HepG2 (cell line): ENCODE measurements at regions not wholly inside any gene's neighbourhood (a gene's known extent, or its start where the extent isn't known, plus 50 kb on each side); places are given as distances from the start of the nearest gene placed in this dataset.

ENCODE experiments used
- ATAC-seq: fragments of 200-7000 bp; cut with Tn5 transposase; 3 replicates; pipeline ENCODE4 v1.9.1; 2020; ENCODE audit warnings: mild to moderate bottlenecking, moderate library complexity
- BruUV-seq: library from RNA; stranded (reverse); fragments of 400-500 nt; replicated peaks from 2 replicates; lab custom pipeline; 2021; lab: Mats Ljungman, UMichigan
- CTCF ChIA-PET: fragments of 300-600 bp; formaldehyde crosslinking; extraction: SDS; loops from one replicate; lab custom pipeline; 2021; ENCODE audit warnings: low total read pairs, inconsistent platforms, low intra/inter-chr PET ratio; lab: Yijun Ruan, JAX
- POLR2A ChIA-PET: fragments of 350-600 bp; sonication (Branson Sonifier 250); formaldehyde crosslinking; loops from one replicate; lab custom pipeline; 2020; ENCODE audit warnings: antibody characterized with exemption, inconsistent platforms; lab: Yijun Ruan, JAX
- DNase-seq: peaks from one replicate; pipeline ENCODE4 v3.0.0-alpha.2; 2015; ENCODE audit warnings: low spot score
- FAIRE-seq: peaks from 3 replicates; lab custom pipeline; 2011; peaks lifted over from hg19 to GRCh38; lab: Jason Lieb, UNC
- H2AFZ ChIP-seq: one replicate; pipeline ENCODE4 v1.6.1; 2011; ENCODE audit warnings: low read length, inconsistent platforms
- H3K27ac ChIP-seq: fragments of 300-600 bp; 3 replicates; pipeline ENCODE4 v1.8.0; 2011; ENCODE audit warnings: mixed run types, mild to moderate bottlenecking, mixed read lengths, low read length, inconsistent platforms; ENCODE audit not compliant: insufficient read depth; ENCODE audit errors: extremely low read length
- H3K27me3 ChIP-seq, 2 experiments: fragments of 200-600 bp in 1 of 2; 2 replicates in 1 of 2; 3 replicates in 1 of 2; pipeline versions ENCODE4 v1.6.0 to v1.8.0; 2011; ENCODE audit warnings: low read length in 2 of 2, mild to moderate bottlenecking in 2 of 2, moderate library complexity in 2 of 2, inconsistent platforms in 1 of 2; ENCODE audit not compliant: insufficient read depth in 2 of 2, control insufficient read depth in 1 of 2
- H3K36me3 ChIP-seq, 2 experiments: fragments of 200-600 bp in 1 of 2; replicated peaks in 1 of 2; 2 replicates in 1 of 2; 3 replicates in 1 of 2; pipeline versions ENCODE4 v1.5.1 to v1.8.0; 2011; ENCODE audit warnings: low read length in 2 of 2, inconsistent platforms in 1 of 2; ENCODE audit not compliant: insufficient read depth in 2 of 2, control insufficient read depth in 1 of 2
- H3K4me1 ChIP-seq: 2 replicates; pipeline ENCODE4 v1.5.1; 2012; ENCODE audit warnings: low read length, inconsistent platforms; ENCODE audit not compliant: insufficient read depth
- H3K4me2 ChIP-seq: 2 replicates; pipeline ENCODE4 v1.6.0; 2011; ENCODE audit warnings: low read depth, low read length, inconsistent platforms
- H3K4me3 ChIP-seq, 3 experiments: fragments of 200-600 bp in 1 of 3; sonication (generic), shearing (Covaris generic) in 1 of 3; replicated peaks in 1 of 3; 2 replicates each; pipeline ENCODE4 v1.5.1; 2011 to 2016; ENCODE audit warnings: low read length in 3 of 3, inconsistent platforms in 2 of 3, low read depth in 2 of 3, mild to moderate bottlenecking in 2 of 3, control low read depth in 1 of 3, mixed read lengths in 1 of 3; ENCODE audit not compliant: insufficient read depth in 1 of 3
- H3K79me2 ChIP-seq: one replicate; pipeline ENCODE4 v1.6.1; 2011; ENCODE audit warnings: low read length, inconsistent platforms; ENCODE audit not compliant: insufficient read depth
- H3K9ac ChIP-seq: 2 replicates; pipeline ENCODE4 v1.6.0; 2011; ENCODE audit warnings: mild to moderate bottlenecking, low read depth, low read length, inconsistent platforms; ENCODE audit not compliant: insufficient read depth
- H3K9me3 ChIP-seq: 2 replicates; pipeline ENCODE4 v1.5.1; 2012; ENCODE audit warnings: mild to moderate bottlenecking, low read length
- H4K20me1 ChIP-seq: 2 replicates; pipeline ENCODE4 v1.6.0; 2011; ENCODE audit warnings: inconsistent platforms, mild to moderate bottlenecking, low read length, moderate library complexity; ENCODE audit not compliant: insufficient read depth
- FOXP1 ChIP-seq, 2 experiments: fragments of 450-650 bp in 1 of 2; IDR thresholded peaks; 2 replicates each; pipeline ENCODE4 v1.6.1; 2017 to 2018; ENCODE audit warnings: antibody characterized with exemption in 1 of 2
- HNF4A ChIP-seq: sonication (generic); formaldehyde crosslinking; IDR thresholded peaks from 2 replicates; pipeline ENCODE4 v1.4.0; 2020; ENCODE audit warnings: missing genetic modification reagents
- NFKBIZ ChIP-seq: IDR thresholded peaks from 2 replicates; pipeline ENCODE4 v1.6.1; 2018; ENCODE audit warnings: missing genetic modification reagents, missing compliant biosample characterization
- PHB2 ChIP-seq: fragments of 450-650 bp; IDR thresholded peaks from 2 replicates; pipeline ENCODE4 v1.6.1; 2018; ENCODE audit not compliant: partially characterized antibody
- RFXAP ChIP-seq: sonication (generic); formaldehyde crosslinking; IDR thresholded peaks from 2 replicates; pipeline ENCODE4 v1.4.0; 2020; ENCODE audit warnings: missing genetic modification reagents, borderline replicate concordance
- SIX1 ChIP-seq: sonication (generic); formaldehyde crosslinking; IDR thresholded peaks from 2 replicates; pipeline ENCODE4 v1.4.0; 2020; ENCODE audit warnings: missing genetic modification reagents, borderline replicate concordance
- TSC22D2 ChIP-seq: sonication (generic); formaldehyde crosslinking; IDR thresholded peaks from 2 replicates; pipeline ENCODE4 v1.5.1; 2020; ENCODE audit warnings: missing genetic modification reagents, mild to moderate bottlenecking, borderline replicate concordance
- WGBS: methylation state at CpG from one replicate; pipeline ENCODE4 v1.1.6; 2017; ENCODE audit warnings: low lambda C conversion rate; 5-methylcytosine and 5-hydroxymethylcytosine counted together
- in situ Hi-C: cut with HindIII; loops from 2 replicates; pipeline ENCODE4 v1.10.0; 2017; ENCODE audit warnings: low pct_unique_long_range_greater_than_20kb; ENCODE audit not compliant: extremely low pct_ligation_motif_present
- intact Hi-C: fragments of 100-400 bp; cut with micrococcal nuclease; formaldehyde crosslinking; loops from one replicate; pipeline ENCODE4 v1.10.0; 2022; ENCODE audit not compliant: unreplicated experiment
- TF ChIP-seq, protein P1 (sequence below): sonication (generic); formaldehyde crosslinking; IDR thresholded peaks from 2 replicates; pipeline ENCODE4 v1.5.0; 2020; ENCODE audit warnings: mild to moderate bottlenecking, missing genetic modification reagents, borderline replicate concordance
- TF ChIP-seq, protein P2 (sequence below): sonication (generic); formaldehyde crosslinking; IDR thresholded peaks from 2 replicates; pipeline ENCODE4 v1.8.1; 2023; ENCODE audit warnings: mild to moderate bottlenecking, moderate library complexity, missing genetic modification reagents
- TF ChIP-seq, protein P3 (sequence below): sonication (generic); formaldehyde crosslinking; conservative IDR thresholded peaks from 2 replicates; pipeline ENCODE4 v1.4.0; 2020; ENCODE audit warnings: missing genetic modification reagents
- TF ChIP-seq, protein P4 (sequence below): sonication (generic); formaldehyde crosslinking; IDR thresholded peaks from 2 replicates; pipeline ENCODE4 v1.4.0; 2020; ENCODE audit warnings: missing genetic modification reagents

DNA sequence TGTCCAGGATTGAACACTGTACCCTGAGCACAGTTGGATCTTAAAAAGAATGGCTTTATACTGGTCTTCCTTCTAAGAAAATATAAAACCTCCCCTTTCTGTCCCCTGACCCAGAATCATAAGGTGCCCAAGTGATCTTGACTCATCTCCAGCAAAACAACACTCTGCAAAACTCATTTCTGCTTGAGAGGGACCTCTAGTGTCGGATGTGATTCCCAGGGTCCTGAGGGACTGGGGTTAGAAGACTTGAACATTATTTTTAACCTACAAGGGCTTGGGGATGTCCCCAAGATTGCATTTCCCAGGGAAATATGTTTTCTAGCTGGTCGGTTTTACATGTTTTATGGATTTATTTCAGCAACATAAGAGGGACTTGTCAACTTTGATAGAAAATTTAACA lies 1318.5 kb upstream of the CELF4 start:
- H3K79me2 ChIP-seq = no peaks in the 10 kb centered on the region
- ATAC-seq (no peak), FAIRE-seq (no peak), DNase-seq (no peak)
- no peak overlapping the region for H3K27ac ChIP-seq
- ChIA-PET POLR2A (no interaction called here), CTCF (no interaction called here)
- no peak overlapping the region for H2AFZ ChIP-seq
- no peaks in the 10 kb centered on the region for H3K9me3 ChIP-seq
- H3K4me1 ChIP-seq = no peaks in the 10 kb centered on the region
- no peaks in the 10 kb centered on the region for H3K27me3 ChIP-seq
- H3K4me2 ChIP-seq = no peak overlapping the region
- in situ Hi-C loops = no loop called here
- BruUV-seq = no TSS peak
- H4K20me1 ChIP-seq = no peaks in the 10 kb centered on the region
- intact Hi-C loops = loop anchor here (10.0 kb wide), 1 partner anchor 691 kb away; no protein-coding TSS in a partner anchor
- no peak overlapping the region for H3K9ac ChIP-seq
- no peak overlapping the region for H3K4me3 ChIP-seq
- WGBS = 0% methylated on average over 2 of the region's 2 CpGs
- H3K36me3 ChIP-seq = no peaks in the 10 kb centered on the region
- TF ChIP-seq SIX1 (CRISPR knock-in tag) = no peak
- no peak for TF ChIP-seq FOXP1 (IDR thresholded peaks at IDR 0.05)
- TF ChIP-seq FOXP1 (CRISPR knock-in tag; IDR thresholded peaks at IDR 0.05) = no peak
- TF ChIP-seq, protein P1, sequence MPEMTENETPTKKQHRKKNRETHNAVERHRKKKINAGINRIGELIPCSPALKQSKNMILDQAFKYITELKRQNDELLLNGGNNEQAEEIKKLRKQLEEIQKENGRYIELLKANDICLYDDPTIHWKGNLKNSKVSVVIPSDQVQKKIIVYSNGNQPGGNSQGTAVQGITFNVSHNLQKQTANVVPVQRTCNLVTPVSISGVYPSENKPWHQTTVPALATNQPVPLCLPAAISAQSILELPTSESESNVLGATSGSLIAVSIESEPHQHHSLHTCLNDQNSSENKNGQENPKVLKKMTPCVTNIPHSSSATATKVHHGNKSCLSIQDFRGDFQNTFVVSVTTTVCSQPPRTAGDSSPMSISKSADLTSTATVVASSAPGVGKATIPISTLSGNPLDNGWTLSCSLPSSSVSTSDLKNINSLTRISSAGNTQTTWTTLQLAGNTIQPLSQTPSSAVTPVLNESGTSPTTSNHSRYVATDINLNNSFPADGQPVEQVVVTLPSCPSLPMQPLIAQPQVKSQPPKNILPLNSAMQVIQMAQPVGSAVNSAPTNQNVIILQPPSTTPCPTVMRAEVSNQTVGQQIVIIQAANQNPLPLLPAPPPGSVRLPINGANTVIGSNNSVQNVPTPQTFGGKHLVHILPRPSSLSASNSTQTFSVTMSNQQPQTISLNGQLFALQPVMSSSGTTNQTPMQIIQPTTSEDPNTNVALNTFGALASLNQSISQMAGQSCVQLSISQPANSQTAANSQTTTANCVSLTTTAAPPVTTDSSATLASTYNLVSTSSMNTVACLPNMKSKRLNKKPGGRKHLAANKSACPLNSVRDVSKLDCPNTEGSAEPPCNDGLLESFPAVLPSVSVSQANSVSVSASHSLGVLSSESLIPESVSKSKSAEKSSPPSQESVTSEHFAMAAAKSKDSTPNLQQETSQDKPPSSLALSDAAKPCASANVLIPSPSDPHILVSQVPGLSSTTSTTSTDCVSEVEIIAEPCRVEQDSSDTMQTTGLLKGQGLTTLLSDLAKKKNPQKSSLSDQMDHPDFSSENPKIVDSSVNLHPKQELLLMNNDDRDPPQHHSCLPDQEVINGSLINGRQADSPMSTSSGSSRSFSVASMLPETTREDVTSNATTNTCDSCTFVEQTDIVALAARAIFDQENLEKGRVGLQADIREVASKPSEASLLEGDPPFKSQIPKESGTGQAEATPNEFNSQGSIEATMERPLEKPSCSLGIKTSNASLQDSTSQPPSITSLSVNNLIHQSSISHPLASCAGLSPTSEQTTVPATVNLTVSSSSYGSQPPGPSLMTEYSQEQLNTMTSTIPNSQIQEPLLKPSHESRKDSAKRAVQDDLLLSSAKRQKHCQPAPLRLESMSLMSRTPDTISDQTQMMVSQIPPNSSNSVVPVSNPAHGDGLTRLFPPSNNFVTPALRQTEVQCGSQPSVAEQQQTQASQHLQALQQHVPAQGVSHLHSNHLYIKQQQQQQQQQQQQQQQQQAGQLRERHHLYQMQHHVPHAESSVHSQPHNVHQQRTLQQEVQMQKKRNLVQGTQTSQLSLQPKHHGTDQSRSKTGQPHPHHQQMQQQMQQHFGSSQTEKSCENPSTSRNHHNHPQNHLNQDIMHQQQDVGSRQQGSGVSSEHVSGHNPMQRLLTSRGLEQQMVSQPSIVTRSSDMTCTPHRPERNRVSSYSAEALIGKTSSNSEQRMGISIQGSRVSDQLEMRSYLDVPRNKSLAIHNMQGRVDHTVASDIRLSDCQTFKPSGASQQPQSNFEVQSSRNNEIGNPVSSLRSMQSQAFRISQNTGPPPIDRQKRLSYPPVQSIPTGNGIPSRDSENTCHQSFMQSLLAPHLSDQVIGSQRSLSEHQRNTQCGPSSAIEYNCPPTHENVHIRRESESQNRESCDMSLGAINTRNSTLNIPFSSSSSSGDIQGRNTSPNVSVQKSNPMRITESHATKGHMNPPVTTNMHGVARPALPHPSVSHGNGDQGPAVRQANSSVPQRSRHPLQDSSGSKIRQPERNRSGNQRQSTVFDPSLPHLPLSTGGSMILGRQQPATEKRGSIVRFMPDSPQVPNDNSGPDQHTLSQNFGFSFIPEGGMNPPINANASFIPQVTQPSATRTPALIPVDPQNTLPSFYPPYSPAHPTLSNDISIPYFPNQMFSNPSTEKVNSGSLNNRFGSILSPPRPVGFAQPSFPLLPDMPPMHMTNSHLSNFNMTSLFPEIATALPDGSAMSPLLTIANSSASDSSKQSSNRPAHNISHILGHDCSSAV (CRISPR knock-in tag) = no peak
- no peak for TF ChIP-seq PHB2
- TF ChIP-seq TSC22D2 (CRISPR knock-in tag) = no peak
- TF ChIP-seq, protein P2, sequence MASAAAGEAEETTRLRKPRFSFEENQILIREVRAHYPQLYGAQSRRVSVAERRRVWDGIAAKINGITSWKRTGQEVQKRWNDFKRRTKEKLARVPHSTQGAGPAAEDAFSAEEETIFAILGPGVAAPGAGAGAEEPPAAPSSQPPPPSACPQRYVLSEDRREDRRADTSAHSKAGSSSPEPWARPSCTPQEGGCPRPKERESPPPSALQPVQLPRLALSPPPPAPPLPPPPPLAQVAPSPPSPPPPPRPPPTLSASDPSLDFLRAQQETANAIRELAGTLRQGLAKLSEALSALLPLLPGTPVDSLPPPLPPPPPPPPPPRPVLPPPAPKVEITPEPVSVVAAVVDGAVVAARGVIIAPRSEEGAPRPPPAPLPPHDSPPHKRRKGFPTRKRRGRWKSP = no peak
- TF ChIP-seq, protein P3, sequence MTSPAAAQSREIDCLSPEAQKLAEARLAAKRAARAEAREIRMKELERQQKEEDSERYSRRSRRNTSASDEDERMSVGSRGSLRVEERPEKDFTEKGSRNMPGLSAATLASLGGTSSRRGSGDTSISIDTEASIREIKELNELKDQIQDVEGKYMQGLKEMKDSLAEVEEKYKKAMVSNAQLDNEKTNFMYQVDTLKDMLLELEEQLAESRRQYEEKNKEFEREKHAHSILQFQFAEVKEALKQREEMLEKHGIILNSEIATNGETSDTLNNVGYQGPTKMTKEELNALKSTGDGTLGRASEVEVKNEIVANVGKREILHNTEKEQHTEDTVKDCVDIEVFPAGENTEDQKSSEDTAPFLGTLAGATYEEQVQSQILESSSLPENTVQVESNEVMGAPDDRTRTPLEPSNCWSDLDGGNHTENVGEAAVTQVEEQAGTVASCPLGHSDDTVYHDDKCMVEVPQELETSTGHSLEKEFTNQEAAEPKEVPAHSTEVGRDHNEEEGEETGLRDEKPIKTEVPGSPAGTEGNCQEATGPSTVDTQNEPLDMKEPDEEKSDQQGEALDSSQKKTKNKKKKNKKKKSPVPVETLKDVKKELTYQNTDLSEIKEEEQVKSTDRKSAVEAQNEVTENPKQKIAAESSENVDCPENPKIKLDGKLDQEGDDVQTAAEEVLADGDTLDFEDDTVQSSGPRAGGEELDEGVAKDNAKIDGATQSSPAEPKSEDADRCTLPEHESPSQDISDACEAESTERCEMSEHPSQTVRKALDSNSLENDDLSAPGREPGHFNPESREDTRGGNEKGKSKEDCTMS = no peak
- no peak for TF ChIP-seq HNF4A (CRISPR knock-in tag)
- TF ChIP-seq NFKBIZ (CRISPR knock-in tag) = no peak
- TF ChIP-seq, protein P4, sequence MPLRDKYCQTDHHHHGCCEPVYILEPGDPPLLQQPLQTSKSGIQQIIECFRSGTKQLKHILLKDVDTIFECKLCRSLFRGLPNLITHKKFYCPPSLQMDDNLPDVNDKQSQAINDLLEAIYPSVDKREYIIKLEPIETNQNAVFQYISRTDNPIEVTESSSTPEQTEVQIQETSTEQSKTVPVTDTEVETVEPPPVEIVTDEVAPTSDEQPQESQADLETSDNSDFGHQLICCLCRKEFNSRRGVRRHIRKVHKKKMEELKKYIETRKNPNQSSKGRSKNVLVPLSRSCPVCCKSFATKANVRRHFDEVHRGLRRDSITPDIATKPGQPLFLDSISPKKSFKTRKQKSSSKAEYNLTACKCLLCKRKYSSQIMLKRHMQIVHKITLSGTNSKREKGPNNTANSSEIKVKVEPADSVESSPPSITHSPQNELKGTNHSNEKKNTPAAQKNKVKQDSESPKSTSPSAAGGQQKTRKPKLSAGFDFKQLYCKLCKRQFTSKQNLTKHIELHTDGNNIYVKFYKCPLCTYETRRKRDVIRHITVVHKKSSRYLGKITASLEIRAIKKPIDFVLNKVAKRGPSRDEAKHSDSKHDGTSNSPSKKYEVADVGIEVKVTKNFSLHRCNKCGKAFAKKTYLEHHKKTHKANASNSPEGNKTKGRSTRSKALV (CRISPR knock-in tag) = no peak
- no peak for TF ChIP-seq RFXAP (CRISPR knock-in tag)
